Upper lobe of right lung (tissue), 1 donor: ENCODE measurements at regions not wholly inside any gene's neighbourhood (a gene's known extent, or its start where the extent isn't known, plus 50 kb on each side); places are given as distances from the start of the nearest gene placed in this dataset.

ENCODE experiments used
- ATAC-seq: fragments of 200-7000 bp; cut with Tn5 transposase; one replicate; pipeline ENCODE4 v1.9.1; 2020; ENCODE audit warnings: mild to moderate bottlenecking, moderate library complexity
- DNase-seq: peaks from one replicate; pipeline ENCODE4 v3.0.0-alpha.2; 2020
- H3K27ac ChIP-seq: fragments of 200-600 bp; one replicate; pipeline ENCODE4 v1.8.0; 2022
- H3K27me3 ChIP-seq: fragments of 200-600 bp; one replicate; pipeline ENCODE4 v1.8.0; 2022; ENCODE audit warnings: mild to moderate bottlenecking
- H3K36me3 ChIP-seq: fragments of 200-600 bp; one replicate; pipeline ENCODE4 v1.8.0; 2022
- H3K4me1 ChIP-seq: fragments of 200-600 bp; one replicate; pipeline ENCODE4 v1.8.0; 2022
- H3K4me3 ChIP-seq: fragments of 200-600 bp; one replicate; pipeline ENCODE4 v1.8.0; 2022; ENCODE audit warnings: mild to moderate bottlenecking
- H3K9me3 ChIP-seq: fragments of 200-600 bp; one replicate; pipeline ENCODE4 v1.8.0; 2022
- intact Hi-C: fragments of 100-400 bp; cut with DNase I; formaldehyde crosslinking; loops from one replicate; pipeline ENCODE4 v1.11.0; 2022
- TF ChIP-seq, protein P1 (sequence below): fragments of 200-600 bp; IDR thresholded peaks from one replicate; pipeline ENCODE4 v1.8.0; 2022; ENCODE audit warnings: antibody characterized with exemption
- donor health status: DM: no; HTN: yes; CAD: no; lungs with severe emphysema.

DNA sequence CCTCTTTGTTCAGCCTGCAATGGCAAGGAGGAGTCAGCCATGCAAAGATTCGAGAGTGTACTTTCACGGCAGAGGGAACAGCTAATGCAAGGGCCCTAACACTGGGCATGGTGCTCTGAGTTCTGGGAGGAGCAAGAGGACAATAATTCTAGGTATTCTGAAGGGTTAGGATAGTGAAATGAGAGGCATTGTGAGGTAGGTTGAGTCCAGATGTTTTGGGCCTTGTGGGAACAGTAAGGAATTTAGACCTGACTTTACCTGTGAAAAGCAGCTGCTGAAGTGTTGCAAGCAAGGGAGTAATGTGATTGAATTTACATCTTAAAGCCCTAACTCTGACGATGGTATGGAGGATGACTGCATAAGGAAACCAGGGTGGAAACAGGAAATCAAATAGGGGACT, 211.6 kb downstream of the CNTN3 start:
- no peaks in the 10 kb centered on the region for H3K4me1 ChIP-seq
- H3K36me3 ChIP-seq = no peaks in the 10 kb centered on the region
- no peak overlapping the region for H3K27ac ChIP-seq
- H3K9me3 ChIP-seq = no peaks in the 10 kb centered on the region
- TF ChIP-seq, protein P1, sequence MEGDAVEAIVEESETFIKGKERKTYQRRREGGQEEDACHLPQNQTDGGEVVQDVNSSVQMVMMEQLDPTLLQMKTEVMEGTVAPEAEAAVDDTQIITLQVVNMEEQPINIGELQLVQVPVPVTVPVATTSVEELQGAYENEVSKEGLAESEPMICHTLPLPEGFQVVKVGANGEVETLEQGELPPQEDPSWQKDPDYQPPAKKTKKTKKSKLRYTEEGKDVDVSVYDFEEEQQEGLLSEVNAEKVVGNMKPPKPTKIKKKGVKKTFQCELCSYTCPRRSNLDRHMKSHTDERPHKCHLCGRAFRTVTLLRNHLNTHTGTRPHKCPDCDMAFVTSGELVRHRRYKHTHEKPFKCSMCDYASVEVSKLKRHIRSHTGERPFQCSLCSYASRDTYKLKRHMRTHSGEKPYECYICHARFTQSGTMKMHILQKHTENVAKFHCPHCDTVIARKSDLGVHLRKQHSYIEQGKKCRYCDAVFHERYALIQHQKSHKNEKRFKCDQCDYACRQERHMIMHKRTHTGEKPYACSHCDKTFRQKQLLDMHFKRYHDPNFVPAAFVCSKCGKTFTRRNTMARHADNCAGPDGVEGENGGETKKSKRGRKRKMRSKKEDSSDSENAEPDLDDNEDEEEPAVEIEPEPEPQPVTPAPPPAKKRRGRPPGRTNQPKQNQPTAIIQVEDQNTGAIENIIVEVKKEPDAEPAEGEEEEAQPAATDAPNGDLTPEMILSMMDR = no peak
- no peak for ATAC-seq
- H3K27me3 ChIP-seq = no peaks in the 10 kb centered on the region
- DNase-seq = no peak
- intact Hi-C loops = no loop called here
- H3K4me3 ChIP-seq = no peak overlapping the region

DNA sequence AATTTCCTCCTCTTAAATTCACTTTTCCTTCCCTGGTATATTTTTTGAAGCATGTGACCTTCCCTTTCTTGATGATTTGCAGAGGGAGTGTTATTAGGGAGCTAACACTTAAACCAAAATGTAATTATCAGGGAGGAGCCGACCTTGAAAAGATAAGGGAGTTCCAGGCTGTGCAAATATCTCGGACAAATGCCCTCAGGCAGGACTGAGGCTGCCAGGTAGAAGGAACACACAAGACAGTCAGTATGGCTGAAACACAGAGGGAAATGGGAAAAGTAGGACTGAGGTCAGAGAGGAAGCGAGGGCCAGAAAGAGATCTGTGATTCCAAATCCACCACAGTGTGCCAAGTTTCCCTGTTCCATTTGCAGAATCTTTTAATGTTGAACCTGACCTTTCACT, 221.0 kb downstream of the CNTN3 start:
- intact Hi-C loops = no loop called here
- no peak for ATAC-seq

DNA sequence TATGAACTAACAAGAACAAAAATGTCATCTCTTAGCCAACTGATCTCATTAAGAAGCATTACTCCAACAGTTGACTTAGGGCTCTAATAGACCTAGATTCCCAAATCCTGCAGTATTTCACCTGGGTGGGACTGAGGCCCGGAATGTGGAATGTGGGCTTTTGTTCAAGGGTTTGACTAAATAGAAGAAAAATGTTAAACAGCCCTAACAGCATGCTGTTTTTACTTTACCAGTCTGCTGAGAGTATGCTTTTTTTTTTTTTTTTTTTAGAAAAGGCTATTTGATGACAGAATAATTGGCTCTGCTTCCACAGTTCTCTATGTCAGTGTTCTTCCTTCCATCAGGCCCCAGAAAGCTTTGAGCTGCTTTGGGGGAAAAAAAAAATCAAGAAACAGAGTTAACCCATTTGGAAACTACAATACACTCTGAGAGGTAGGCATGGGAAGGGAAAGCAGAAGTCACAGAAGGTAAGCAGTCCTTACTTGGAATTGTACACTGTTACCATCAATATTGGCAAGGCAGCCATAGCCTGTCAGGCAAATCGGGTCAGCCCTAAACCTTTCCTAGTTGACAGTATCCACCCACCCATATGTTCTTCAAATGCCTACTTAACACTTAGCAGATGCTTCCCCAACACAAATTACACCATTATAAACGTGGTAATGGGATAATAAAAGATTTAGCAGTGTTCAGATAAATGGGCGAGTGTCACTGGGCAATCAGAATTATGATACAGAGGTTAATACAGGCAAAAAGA, 224.2 kb downstream of the CNTN3 start:
- TF ChIP-seq, protein P1 = no peak
- Histone ChIP-seq H3K9me3 (no peaks in the 10 kb centered on the region), H3K27me3 (no peaks in the 10 kb centered on the region), H3K36me3 (no peaks in the 10 kb centered on the region), H3K4me3 (no peak overlapping the region), H3K27ac (no peak overlapping the region), H3K4me1 (no peaks in the 10 kb centered on the region)
- DNase-seq (no peak), ATAC-seq (no peak)
- intact Hi-C loops = no loop called here

More for the DNA sequence above, 221.0 kb downstream of the CNTN3 start:
- Histone ChIP-seq H3K4me1 (no peaks in the 10 kb centered on the region), H3K27me3 (no peaks in the 10 kb centered on the region), H3K9me3 (no peaks in the 10 kb centered on the region), H3K27ac (no peak overlapping the region), H3K36me3 (no peaks in the 10 kb centered on the region), H3K4me3 (no peak overlapping the region)
- TF ChIP-seq, protein P1 = no peak
- no peak for DNase-seq

DNA sequence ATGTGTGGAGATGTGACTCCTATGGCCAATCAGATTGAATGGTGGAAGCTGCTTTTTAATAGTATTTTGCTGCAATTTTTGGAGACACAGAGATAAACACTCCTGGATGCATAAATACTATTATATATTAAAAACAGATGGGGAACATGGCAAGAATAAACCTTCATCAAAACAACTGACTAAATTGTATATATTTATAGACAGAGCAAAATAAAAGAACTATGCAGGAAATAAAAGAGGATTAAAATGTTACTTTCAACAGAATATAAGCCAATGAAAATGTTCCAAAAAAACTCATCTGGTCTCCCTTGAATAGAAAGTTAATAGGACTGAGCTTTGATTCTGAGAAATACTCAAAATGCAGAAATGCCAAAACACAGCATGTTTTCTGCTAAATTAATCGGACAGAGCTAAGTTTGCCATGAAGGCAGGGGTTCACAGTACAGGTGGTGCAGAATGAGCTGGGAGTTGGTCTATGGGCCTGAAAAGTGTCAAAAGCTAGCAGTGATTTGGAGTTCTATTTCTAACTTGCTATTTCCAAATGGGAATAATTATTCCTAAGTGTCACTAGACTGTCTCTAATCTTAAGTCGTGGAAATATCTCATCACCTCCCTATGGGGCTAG, 227.2 kb downstream of the CNTN3 start:
- TF ChIP-seq, protein P1 = no peak
- H3K27me3 ChIP-seq = no peaks in the 10 kb centered on the region
- intact Hi-C loops = no loop called here
- H3K9me3 ChIP-seq = no peaks in the 10 kb centered on the region
- H3K36me3 ChIP-seq = no peaks in the 10 kb centered on the region
- no peak overlapping the region for H3K4me3 ChIP-seq
- H3K4me1 ChIP-seq = no peaks in the 10 kb centered on the region
- ATAC-seq = no peak
- H3K27ac ChIP-seq = no peak overlapping the region
- DNase-seq = no peak

DNA sequence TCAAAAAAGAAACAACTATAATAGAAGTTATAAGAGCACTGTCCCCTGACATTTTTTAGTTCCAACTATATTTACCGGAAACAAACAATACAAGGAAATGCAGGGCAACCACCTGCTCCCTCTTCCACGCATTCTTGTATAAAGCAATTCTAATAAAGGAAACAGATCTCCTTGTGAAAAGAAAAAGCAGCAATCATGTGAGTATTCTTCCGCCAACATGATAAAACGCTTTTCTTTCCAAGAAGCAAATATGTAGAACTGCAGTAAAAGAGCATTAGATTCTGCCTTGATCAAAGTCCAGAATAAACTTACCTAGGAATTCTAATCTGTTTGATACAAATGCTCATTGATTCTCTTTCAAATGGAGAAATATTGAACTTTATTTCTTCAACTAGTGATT, 230.3 kb downstream of the CNTN3 start:
- ATAC-seq (no peak), DNase-seq (no peak)
- no peaks in the 10 kb centered on the region for H3K9me3 ChIP-seq
- no peak overlapping the region for H3K4me3 ChIP-seq
- H3K4me1 ChIP-seq = no peaks in the 10 kb centered on the region
- no peaks in the 10 kb centered on the region for H3K27me3 ChIP-seq
- no peaks in the 10 kb centered on the region for H3K36me3 ChIP-seq
- no peak overlapping the region for H3K27ac ChIP-seq
- TF ChIP-seq, protein P1 = no peak
- intact Hi-C loops = no loop called here
